NCI-H128 (cell line): ENCODE measurements at regions not wholly inside any gene's neighbourhood (a gene's known extent, or its start where the extent isn't known, plus 50 kb on each side); places are given as distances from the start of the nearest gene placed in this dataset.

Source experiments
- DNase-seq: peaks from one replicate; lab custom pipeline; 2025; ENCODE audit not compliant: unreplicated experiment; lab: John Stamatoyannopoulos, UW

- DNase-seq: no peak
Observed at GRCh38 chr18:56323673-56324072, 314.7 kb downstream of the TXNL1 start.

GRCh38 chr18:56322406-56322805 is 316.0 kb downstream of the TXNL1 start:
- DNase-seq: no peak

- no peak for DNase-seq
Observed at GRCh38 chr18:56321470-56321869, 316.9 kb downstream of the TXNL1 start.

- no peak for DNase-seq
Observed at GRCh38 chr18:56319953-56320352, 318.4 kb downstream of the TXNL1 start.

DNA sequence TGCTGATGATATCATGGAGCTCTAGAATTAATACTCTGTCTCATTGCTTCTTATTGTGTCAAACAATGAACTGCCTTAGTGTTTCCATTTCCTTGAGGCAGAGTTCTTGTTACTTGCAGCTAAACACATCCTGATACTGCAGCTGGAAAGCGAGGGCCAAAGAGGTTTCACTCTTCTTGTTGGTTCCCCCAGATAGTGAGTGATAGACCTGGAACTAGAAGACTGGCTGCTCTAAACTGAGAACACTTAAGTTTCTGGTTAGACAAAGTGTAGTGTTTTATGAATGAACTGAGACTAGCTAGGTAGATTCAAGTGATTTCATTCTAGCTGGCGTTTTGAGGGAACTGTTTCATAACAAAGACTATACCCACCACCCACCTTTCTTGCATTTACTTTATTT is 321.7 kb downstream of the TXNL1 start:
- no peak for DNase-seq

DNA sequence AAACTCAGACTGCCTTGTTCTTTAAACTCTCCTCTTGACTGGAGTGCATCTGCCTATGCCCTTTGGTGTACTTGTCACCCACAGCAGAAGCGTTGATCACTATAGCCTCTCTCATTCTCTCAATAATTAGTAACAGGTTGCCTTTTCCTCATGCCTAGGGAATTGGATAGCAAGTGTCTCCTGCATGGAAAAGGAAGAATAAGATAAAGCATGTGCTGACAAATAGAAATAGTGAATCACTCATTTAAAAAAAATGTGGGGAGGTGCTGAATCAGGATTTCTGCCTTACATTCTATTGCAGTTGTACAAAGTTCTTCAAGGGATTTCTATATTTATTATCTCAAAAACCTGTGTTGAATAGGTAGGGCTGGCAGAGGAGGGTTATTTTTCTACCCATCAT is 323.0 kb downstream of the TXNL1 start:
- DNase-seq: no peak

GRCh38 chr18:56314396-56314795 is 324.0 kb downstream of the TXNL1 start:
- no peak for DNase-seq

- no peak for DNase-seq
Observed at GRCh38 chr18:56312551-56313335, 325.6 kb downstream of the TXNL1 start.

GRCh38 chr18:56309104-56309503 is 329.3 kb downstream of the TXNL1 start:
- no peak for DNase-seq

- no peak for DNase-seq
Observed at GRCh38 chr18:56307354-56308170, 330.8 kb downstream of the TXNL1 start.

GRCh38 chr18:56306797-56307196 is 331.6 kb downstream of the TXNL1 start:
- no peak for DNase-seq

DNA sequence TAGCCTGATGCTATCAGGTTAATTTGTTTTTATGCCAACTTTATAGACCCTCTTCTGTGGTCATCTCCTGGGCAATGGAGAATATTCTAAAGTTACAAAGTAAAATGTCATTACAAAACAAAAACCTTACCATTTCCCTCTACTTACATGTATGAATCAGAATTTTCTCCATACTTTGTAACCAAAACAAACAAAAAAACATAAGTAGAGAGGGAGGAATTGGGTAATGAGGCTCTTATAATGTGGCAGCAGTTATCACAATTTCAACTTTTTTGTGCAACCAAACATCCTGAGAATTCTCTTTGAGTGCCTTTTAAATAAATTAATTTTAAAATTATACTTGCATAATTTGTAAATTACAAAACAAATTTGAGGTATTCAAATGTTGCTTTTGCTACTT is 332.8 kb downstream of the TXNL1 start:
- no peak for DNase-seq

- DNase-seq: no peak
Observed at GRCh38 chr18:56302156-56302555, 336.2 kb downstream of the TXNL1 start.

DNA sequence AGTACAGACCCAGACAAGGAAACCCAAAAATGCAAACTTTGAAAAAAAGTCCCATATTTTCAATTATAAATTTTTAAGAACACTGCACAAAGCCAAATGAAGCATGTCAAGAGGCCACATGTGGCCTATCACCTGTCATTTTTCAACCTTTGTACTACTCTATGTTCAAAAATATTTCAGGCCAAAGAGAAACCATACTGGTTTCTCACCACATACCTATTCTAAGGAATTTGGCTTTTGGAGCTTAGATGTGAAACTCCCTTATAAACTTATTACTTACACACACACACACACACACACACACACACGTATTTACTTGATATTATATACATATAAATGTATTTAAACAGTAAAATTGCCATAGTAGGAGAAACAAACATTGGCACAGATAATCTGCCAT is 338.7 kb downstream of the TXNL1 start:
- no peak for DNase-seq

- no peak for DNase-seq
Observed at GRCh38 chr18:56298935-56299334, 339.5 kb downstream of the TXNL1 start.

DNA sequence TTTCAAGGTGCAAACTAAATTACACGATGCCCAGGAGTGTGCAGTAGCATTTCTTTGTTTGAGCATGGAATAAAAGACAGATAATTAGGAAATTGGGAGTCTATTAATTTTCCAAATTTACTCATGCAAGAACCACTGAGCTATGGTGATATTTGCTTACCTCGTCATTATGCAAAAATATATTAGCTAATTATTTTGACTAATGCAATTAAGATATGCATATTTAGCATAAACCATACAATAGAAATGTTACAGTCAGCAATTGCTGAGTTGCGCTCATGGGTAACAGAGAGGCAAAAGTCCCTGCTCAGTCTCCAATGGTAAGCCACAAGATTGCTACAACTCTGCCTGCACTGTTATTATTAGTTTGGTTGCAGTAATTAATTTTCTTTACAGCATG is 342.0 kb downstream of the TXNL1 start:
- DNase-seq: no peak

- no peak for DNase-seq
Observed at GRCh38 chr18:56294484-56295183, 343.8 kb downstream of the TXNL1 start.

DNA sequence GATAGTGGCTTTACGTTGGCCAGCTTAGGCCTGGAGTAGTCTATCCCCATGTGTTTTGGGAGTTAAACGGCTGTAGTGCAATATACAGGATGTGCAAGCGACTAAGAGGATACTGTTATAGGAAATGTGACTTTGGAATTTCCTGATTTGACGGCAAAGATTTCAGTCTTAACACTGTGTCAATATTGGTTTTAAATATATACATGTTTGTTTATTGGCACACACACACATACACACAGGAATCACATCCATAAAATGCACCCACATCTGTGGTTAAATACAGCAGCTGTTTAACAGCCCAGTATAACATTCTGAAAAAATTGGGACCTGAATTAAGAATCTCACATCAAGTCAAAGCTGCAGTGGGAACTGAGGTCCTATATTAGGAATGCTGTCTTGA is 347.1 kb downstream of the TXNL1 start:
- no peak for DNase-seq

GRCh38 chr18:56289381-56289780 is 349.0 kb downstream of the TXNL1 start:
- no peak for DNase-seq

DNA sequence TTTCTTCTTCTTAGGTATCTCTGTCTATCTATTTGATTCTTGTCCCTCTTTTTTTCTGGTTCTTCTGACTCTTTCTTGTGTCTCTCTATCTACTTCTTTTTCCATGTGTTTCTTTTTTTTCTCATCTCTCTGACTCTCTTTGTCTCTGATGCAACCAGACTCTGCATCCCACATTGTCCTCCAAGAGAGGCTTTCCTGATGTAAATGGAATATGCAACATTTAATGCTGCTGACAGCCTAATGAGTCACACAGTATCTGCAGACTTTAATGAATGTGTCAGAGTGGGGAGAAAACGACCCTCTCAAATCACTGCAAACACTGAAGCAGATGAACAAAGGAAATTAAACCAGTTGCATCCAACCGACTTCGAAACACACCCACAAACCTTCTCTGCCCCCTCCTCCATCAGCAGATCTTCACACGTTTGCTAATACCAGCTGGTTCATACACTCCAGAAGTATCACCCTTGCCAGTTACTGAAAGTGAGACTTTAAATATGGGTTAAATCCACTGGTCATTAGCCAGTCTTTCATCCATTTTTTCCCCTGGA is 351.5 kb downstream of the TXNL1 start:
- no peak for DNase-seq

- DNase-seq: no peak
Observed at GRCh38 chr18:56285387-56286065, 352.9 kb downstream of the TXNL1 start.
